ENCODE measurements at regions not wholly inside any gene's neighbourhood (a gene's known extent, or its start where the extent isn't known, plus 50 kb on each side); places are given as distances from the start of the nearest gene placed in this dataset.
"Not testable (repeated sequence)": the region's sequence is repeated elsewhere in the genome, so short reads cannot be mapped to it uniquely, and the experiment has no call there.

DNA sequence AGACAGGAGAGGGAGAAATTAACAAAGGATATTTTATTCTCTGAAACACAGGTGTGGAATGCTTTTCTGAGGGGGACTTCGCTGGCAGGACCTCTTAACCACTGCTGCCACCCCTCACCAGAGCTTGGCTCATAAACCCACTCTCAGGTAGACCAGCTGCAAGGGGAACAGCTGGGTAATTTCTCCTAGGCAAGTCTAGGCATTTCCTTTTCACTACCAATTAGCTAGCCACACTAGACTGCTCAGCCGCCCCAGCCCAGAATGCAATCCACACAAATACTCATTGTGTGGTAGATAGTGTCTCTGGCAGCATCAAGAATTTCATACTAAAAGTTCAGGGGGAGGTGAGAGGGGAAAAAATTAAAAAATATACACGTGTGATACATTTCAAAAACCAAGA is 267.6 kb upstream of the ID4 start:
- H3K4me3 ChIP-seq (ENCODE audit: low read length): no peak overlapping the region
- no peaks in the 10 kb centered on the region for H3K9me2 ChIP-seq (replicated peaks; ENCODE audit: control insufficient read depth, low read length)
- peaks cover 28% of the 10 kb centered on the region for H3K4me1 ChIP-seq (ENCODE audit: control insufficient read depth, low read length)
- H3F3A ChIP-seq (ENCODE audit: control insufficient read depth, insufficient read depth): no peaks in the 10 kb centered on the region
- peaks cover 2% of the 10 kb centered on the region; the same call in 1 of the 2 replicates for H3K9me3 ChIP-seq (ENCODE audit: control insufficient read depth, insufficient read depth, low read length)
- no peaks in the 10 kb centered on the region for H3K36me3 ChIP-seq (ENCODE audit: control insufficient read depth, low read length)
- H3K27ac ChIP-seq (ENCODE audit: low read depth, low read length): no peak overlapping the region
- H3K27me3 ChIP-seq (ENCODE audit: control insufficient read depth, low read length): no peaks in the 10 kb centered on the region
- TF ChIP-seq, protein P1, sequence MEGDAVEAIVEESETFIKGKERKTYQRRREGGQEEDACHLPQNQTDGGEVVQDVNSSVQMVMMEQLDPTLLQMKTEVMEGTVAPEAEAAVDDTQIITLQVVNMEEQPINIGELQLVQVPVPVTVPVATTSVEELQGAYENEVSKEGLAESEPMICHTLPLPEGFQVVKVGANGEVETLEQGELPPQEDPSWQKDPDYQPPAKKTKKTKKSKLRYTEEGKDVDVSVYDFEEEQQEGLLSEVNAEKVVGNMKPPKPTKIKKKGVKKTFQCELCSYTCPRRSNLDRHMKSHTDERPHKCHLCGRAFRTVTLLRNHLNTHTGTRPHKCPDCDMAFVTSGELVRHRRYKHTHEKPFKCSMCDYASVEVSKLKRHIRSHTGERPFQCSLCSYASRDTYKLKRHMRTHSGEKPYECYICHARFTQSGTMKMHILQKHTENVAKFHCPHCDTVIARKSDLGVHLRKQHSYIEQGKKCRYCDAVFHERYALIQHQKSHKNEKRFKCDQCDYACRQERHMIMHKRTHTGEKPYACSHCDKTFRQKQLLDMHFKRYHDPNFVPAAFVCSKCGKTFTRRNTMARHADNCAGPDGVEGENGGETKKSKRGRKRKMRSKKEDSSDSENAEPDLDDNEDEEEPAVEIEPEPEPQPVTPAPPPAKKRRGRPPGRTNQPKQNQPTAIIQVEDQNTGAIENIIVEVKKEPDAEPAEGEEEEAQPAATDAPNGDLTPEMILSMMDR (IDR thresholded peaks at IDR 0.05; ENCODE audit: low read depth, low read length, poor library complexity, severe bottlenecking): no peak
- TF ChIP-seq EZH2phosphoT487 (IDR thresholded peaks at IDR 0.05; ENCODE audit: borderline replicate concordance, low read length): no peak
- H3K79me2 ChIP-seq (ENCODE audit: control insufficient read depth, low read length): no peaks in the 10 kb centered on the region
- no peaks in the 10 kb centered on the region for H4K20me1 ChIP-seq (ENCODE audit: control insufficient read depth, insufficient read depth, low read depth, low read length)
- H3K4me2 ChIP-seq (ENCODE audit: low read length): no peak overlapping the region

DNA sequence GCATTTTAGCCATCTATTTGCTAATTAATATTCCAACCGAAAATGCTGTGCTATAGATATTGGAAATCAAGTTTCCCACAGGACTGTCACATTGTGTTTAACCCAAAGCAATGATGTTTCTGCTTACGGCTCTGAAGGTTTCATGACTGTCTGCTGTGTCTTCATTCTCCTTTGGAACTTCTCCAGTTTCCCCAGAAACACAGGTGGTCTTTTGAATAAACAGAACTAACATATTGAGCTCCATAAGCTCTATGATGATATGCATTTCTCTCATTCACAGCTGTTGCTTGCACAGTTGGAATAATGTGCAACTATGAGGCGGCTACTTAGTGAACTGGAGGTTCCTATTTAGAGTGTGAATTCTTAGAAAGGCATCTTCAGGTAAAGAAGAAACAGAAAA is 266.0 kb upstream of the ID4 start:
- Histone ChIP-seq H4K20me1 (ENCODE audit: control insufficient read depth, insufficient read depth, low read depth, low read length) (no peaks in the 10 kb centered on the region), H3K27me3 (ENCODE audit: control insufficient read depth, low read length) (no peaks in the 10 kb centered on the region), H3K4me1 (ENCODE audit: control insufficient read depth, low read length) (peaks cover 21% of the 10 kb centered on the region), H3K27ac (ENCODE audit: low read depth, low read length) (no peak overlapping the region), H3K4me2 (ENCODE audit: low read length) (peak overlapping the region; percentile 8; the same call in 1 of the 2 replicates), H3K9me2 (replicated peaks; ENCODE audit: control insufficient read depth, low read length) (no peaks in the 10 kb centered on the region), H3F3A (ENCODE audit: control insufficient read depth, insufficient read depth) (no peaks in the 10 kb centered on the region), H3K4me3 (ENCODE audit: low read length) (no peak overlapping the region), H3K79me2 (ENCODE audit: control insufficient read depth, low read length) (no peaks in the 10 kb centered on the region), H3K36me3 (ENCODE audit: control insufficient read depth, low read length) (no peaks in the 10 kb centered on the region), H3K9me3 (ENCODE audit: control insufficient read depth, insufficient read depth, low read length) (no peaks in the 10 kb centered on the region)
- TF ChIP-seq, protein P1 (IDR thresholded peaks at IDR 0.05; ENCODE audit: low read depth, low read length, poor library complexity, severe bottlenecking): no peak
- TF ChIP-seq EZH2phosphoT487 (IDR thresholded peaks at IDR 0.05; ENCODE audit: borderline replicate concordance, low read length): no peak

DNA sequence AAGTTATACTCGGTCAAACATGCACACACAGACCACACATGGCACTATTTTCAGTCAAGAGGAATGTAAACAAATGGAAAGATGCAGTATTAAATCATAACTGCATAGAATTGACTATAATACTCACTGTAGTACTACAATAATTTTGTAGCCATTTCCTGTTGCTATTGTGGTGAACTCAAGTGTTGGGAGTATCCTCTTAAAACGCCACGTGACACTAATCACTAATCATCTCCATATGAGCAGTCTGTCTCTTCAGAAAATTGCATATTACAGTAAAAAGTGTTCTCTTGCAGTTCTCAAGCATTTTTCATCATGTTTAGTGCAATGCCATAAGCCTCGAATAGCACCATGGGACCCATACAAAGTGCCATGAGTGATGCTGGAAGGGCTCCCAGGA is 258.7 kb upstream of the ID4 start:
- H3K9me2 ChIP-seq (replicated peaks; ENCODE audit: control insufficient read depth, low read length): no peaks in the 10 kb centered on the region
- H3K4me1 ChIP-seq (ENCODE audit: control insufficient read depth, low read length): no peaks in the 10 kb centered on the region
- peaks cover 6% of the 10 kb centered on the region; the same call in 1 of the 2 replicates for H3K9me3 ChIP-seq (ENCODE audit: control insufficient read depth, insufficient read depth, low read length)
- TF ChIP-seq, protein P1 (IDR thresholded peaks at IDR 0.05; ENCODE audit: low read depth, low read length, poor library complexity, severe bottlenecking): no peak
- no peak for TF ChIP-seq EZH2phosphoT487 (IDR thresholded peaks at IDR 0.05; ENCODE audit: borderline replicate concordance, low read length)
- no peak overlapping the region for H3K27ac ChIP-seq (ENCODE audit: low read depth, low read length)
- no peaks in the 10 kb centered on the region for H3F3A ChIP-seq (ENCODE audit: control insufficient read depth, insufficient read depth)
- H3K79me2 ChIP-seq (ENCODE audit: control insufficient read depth, low read length): no peaks in the 10 kb centered on the region
- H4K20me1 ChIP-seq (ENCODE audit: control insufficient read depth, insufficient read depth, low read depth, low read length): no peaks in the 10 kb centered on the region
- H3K27me3 ChIP-seq (ENCODE audit: control insufficient read depth, low read length): no peaks in the 10 kb centered on the region
- H3K4me2 ChIP-seq (ENCODE audit: low read length): no peak overlapping the region
- no peaks in the 10 kb centered on the region for H3K36me3 ChIP-seq (ENCODE audit: control insufficient read depth, low read length)
- no peak overlapping the region for H3K4me3 ChIP-seq (ENCODE audit: low read length)

DNA sequence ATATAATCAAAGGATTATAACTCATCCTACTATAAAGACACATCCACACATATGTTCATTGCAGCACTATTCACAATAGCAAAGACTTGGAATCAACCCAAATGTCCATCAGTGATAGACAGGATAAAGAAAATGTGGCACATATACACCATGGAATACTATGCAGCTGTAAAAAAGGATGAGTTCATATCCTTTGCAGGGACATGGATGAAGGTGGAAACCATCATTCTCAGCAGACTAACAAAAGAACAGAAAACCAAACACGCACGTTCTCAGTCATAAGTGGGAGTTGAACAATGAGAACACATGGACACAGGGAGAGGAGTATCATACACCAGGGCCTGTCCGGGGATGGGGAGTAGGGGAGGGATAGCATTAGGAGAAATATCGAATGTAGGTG is 253.0 kb upstream of the ID4 start:
- peaks cover 22% of the 10 kb centered on the region for H3K4me1 ChIP-seq (ENCODE audit: control insufficient read depth, low read length)
- H3F3A ChIP-seq (ENCODE audit: control insufficient read depth, insufficient read depth); H3K9me3 ChIP-seq (ENCODE audit: control insufficient read depth, insufficient read depth, low read length); H3K27me3 ChIP-seq (ENCODE audit: control insufficient read depth, low read length); H3K4me3 ChIP-seq (ENCODE audit: low read length); H3K4me2 ChIP-seq (ENCODE audit: low read length); H3K9me2 ChIP-seq (replicated peaks; ENCODE audit: control insufficient read depth, low read length); H3K27ac ChIP-seq (ENCODE audit: low read depth, low read length); H4K20me1 ChIP-seq (ENCODE audit: control insufficient read depth, insufficient read depth, low read depth, low read length); H3K36me3 ChIP-seq (ENCODE audit: control insufficient read depth, low read length); H3K79me2 ChIP-seq (ENCODE audit: control insufficient read depth, low read length): not testable (repeated sequence)
